SH-SY5Y (cell line): ENCODE measurements at regions not wholly inside any gene's neighbourhood (a gene's known extent, or its start where the extent isn't known, plus 50 kb on each side); places are given as distances from the start of the nearest gene placed in this dataset.

Experiments used
- GATA2 ChIP-seq: IDR thresholded peaks from 2 replicates; pipeline ENCODE4 v1.6.1; 2011; ENCODE audit warnings: mild to moderate bottlenecking, low read depth, low read length
- GATA3 ChIP-seq: IDR thresholded peaks from 2 replicates; pipeline ENCODE4 v1.6.1; 2011; ENCODE audit warnings: low read depth, mild to moderate bottlenecking, low read length, moderate library complexity

DNA sequence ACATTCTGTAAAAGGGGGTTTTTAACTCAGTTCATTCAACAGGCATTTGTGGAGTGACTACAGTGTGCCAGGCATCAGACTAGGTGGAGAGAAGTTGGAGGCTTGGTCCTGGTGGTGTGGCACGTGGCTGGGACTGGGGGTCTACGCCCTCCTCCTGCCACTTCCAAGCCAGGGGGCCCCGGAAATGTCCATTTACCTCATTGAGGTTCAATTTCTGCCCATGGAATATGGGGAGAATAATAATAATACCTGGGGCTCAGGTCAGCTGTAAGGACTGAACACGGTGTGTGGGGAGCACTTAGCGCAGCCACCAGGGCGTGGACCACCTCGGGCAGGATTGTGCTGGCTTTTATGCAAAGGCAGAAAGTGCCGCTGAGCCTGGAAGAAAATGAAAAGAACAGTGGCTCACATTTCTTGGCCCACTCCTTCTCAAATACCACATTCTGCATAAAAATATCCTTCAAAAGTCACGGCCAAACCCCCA is 229.4 kb downstream of the ANKRD60 start:
- TF ChIP-seq GATA3 (no peak), GATA2 (no peak)

DNA sequence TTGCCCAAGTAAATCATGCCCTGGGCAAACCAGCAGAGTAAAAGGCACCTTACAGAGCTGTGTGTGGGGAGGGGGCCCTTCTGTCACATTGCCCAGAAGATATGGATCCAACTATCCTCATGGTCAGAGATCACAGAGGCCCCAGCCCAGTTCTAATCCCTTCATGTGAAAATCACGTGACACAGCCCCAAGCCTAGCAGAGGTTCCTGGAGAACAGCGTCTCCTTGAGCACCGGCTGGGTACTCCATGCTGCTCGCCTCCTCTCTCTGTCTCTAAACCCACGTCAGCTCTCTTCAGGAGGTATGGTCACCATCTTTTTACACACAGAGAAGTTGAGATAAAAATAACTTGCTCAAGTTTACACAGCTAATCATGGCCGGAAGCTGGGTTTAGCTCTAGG is 230.2 kb downstream of the ANKRD60 start:
- TF ChIP-seq GATA2 (no peak), GATA3 (no peak)

DNA sequence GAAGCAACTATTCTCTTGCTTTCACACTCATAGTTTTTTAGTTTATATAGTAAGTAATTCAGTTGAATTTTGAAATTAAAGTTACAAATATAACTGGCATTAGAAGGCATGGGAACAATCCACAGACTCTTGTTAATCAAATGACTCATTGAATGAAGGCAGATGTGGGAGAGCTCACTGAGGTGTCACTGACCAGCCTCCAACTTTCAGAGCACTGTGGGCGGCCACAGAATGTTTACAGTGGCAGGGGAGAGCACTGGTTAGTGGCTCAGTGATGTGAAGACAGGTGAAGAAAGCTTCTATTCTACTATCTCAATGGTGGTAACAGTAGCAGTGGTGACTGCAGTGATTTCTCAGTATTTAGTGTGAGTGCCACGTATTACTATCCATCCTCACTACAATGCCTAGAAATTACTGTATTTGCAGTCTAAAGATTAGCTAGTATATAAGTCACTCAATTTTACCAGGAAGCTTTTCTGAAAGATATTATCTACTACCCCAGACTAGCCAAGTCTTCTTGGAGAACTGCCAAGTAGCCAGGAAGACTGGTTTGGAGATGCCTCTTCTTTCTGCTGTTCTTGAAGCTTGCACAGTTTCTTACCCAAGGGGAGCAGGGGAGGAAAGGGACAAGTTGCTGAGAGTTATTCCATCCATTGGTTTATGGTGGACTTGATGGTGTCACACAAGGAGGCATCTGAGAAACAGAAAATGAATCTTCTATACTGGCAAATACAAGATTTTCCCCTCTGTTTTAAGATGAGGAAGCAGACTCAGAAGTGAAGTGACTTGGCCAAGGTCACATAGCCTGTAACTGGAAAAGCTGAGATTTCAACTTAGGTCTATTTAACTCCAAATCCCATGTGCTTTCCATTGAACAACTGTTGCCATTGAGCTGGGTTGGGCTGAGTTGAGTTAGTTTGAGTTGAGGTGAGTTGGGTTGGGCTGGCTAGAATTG is 231.2 kb downstream of the ANKRD60 start:
- TF ChIP-seq GATA3 (no peak), GATA2 (no peak)

DNA sequence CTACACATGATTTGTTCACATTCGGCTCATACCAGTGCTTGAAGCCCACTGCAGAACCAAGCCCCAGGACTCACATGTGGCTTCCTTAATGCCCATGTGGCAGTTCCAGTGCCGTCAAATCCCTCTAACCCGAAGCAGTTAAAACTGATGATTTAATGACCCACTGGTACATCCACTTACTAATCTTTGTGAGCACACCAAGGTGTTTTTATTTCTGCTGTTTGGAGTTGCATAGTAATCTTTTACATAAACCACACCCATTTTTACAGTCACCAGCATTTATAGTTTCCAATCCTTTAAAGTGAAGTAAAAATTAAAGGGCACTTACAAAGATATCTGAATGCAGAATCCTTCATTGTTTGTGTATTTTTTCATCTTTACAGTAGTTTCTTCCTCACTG is 232.0 kb downstream of the ANKRD60 start:
- TF ChIP-seq GATA2 = no peak
- TF ChIP-seq GATA3 = no peak

DNA sequence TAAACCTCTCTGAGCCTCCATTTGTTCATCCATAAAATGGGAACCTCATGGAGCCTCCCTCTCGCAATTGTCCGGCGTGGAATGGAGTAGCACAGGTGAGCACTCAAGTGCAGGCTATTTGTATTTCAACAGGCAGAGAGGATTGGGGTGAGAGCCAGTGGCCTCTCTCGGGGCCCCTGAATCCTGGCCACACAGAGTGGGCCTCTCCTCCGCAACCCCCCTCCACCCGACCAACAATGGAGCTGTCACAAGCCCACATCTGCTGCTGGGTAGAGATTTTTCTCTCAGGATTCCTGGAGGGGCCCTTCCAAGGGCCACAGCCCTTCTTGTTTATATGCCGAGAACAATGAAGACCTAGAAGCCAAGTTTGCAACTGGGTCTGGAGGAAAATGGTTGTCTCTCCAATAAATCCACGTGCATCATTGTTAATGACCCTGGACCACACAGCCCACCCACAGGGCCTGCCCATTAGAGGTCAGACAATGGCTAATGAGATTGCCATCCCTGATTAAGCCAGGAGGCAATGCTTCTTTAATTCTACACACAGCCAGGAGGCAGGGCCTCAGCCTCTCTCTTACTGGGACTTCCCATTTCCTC is 233.0 kb downstream of the ANKRD60 start:
- TF ChIP-seq GATA2 = no peak
- TF ChIP-seq GATA3 = no peak

DNA sequence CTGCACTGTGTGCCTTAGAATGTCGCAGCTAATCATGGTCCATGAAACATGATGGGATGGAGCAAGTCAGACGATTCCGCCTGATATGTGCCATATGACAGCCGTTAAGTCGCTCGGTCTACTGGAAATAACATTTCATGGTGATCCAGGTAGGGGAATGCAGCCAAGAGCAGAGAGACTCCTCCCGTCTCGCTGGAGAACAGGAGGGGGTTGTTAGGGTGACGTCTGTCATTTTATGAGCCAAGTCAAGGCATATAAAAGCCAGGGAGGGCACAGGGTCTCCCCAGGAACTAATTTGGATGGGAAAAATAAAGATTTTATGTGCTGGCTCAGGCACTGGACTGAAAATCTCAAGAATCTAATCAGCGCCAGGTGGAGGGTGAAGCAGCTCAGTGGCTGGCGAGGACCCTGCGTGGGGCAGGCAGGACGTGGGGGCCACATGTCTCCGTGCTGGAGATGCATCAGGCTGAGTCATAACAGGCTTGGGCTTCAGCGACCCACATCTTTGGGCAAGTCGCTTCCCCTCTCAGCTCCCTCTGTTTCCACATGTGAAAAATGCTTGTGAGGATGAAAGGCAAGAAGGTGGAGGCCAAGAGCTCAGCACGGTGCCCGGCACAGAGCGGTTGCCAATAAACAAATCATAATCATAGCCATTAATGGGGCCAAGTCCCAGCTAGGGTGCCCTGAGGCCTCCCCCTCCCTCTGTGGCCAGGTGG is 234.6 kb downstream of the ANKRD60 start:
- TF ChIP-seq GATA3 (no peak), GATA2 (no peak)

DNA sequence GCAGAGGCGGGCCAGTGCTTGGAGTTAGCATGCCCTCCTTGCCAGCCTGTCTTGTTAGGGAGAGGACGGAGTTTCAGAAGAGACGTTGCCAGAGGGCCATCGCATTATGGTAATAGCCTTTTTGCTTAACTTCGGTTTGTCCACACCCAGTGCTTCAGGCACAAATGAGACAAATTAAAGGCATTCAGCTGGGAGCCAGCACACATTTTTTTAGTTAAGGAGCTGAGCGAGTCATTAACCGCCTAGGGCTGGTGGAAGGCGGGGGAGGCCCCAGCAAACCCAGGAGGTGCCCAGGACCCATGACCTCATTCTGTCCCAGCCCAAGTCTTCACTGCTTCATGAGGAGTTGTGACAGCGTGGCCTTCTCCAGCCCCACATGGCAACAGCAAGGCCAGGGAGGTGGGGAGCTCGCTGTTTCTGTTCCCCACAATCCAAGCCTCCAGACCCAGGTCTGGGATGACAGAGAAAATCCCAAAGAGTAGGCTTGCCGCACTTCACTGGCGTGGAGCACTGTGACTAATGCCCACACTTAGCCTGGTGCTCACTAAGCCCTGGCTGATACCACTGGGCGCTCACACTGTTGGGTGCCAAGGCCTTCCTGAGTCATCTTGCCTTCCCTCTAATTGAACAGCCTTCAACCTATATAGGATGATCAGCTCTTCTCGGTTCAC is 237.1 kb downstream of the ANKRD60 start:
- no peak for TF ChIP-seq GATA2
- TF ChIP-seq GATA3 = no peak

DNA sequence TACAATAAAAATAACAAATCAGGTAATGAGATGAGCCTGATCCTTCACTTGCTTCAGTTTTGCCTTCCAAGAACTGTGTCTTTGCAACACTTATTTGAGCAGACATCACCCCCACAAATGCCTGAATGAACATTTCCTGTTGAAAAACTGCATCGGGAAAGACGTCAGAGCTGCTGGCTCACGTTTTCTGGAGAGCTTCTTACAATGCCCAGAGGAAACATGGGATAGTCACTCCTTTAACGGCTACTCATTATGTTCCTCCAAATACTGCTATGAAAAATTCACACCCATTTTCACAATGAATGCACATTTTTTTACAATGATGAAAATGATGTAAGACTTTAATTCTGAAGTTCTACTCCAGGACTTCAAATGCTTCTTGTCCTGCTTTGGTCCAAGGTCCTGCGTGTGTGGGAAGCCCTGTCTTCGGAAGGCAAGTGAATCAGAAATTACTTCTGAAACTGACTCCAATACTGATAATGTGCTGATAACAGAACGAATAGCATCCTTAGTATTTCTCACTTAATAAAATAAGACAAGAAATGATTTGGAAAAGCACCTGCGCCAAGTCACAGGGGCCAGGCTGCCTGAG is 238.0 kb downstream of the ANKRD60 start:
- no peak for TF ChIP-seq GATA2
- no peak for TF ChIP-seq GATA3

DNA sequence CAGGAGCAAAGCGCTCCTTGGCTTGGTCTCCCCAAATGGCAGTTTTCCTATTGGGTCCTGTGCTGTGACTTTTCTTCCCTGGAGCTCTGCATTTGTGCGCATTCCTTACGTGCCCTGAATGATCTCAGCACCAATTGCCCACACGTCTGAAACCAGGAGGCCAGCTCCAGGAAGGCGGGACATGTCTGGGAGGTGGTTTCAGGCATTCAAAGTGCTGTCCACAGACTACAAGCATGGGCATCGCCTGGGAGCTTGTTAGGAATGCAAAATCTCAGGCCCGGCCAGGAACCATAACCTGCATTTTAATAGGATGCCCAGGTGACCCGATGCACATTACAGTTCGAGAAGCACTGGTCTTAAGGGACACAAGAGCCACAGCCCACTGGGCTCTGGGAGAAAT is 239.6 kb downstream of the ANKRD60 start:
- TF ChIP-seq GATA3 = no peak
- TF ChIP-seq GATA2 = no peak

DNA sequence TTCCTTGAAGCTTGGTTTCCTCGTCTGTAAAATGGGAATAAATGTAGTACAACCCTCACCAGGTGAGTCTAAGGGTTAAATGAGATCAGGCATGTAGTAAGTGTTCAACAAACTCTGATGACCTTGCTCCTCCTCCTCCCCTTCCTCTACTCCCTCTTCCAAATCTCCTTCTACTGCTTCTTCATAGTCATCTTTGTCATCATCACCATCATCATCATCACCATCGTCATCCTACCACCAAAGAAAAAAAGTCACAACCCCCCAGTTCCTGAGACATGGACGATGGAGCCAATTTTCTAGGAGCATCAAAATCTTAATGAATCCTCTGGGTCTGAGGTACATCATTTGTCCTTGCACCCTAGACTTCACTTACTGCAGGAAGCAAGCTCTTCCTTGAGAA is 240.0 kb downstream of the ANKRD60 start:
- TF ChIP-seq GATA2 (no peak), GATA3 (no peak)

DNA sequence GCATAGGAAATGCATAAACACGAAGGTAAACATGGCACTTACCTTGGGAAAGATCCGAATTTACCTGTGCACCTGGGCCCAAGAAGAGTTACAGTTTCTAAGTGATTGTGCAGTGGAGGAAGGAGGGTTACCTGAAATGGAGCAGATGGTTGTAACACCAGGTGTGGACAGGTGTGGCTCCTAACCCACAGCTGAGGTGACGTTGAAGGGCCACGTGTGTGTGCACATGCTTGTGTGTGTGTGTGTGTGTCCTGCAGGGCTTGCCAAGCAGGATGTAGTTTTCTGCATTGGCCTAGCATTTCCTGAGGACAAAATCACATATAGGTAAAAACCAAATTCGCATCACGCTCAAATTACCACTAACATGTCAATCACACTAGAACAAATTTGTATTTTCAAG is 240.8 kb downstream of the ANKRD60 start:
- TF ChIP-seq GATA2 = no peak

DNA sequence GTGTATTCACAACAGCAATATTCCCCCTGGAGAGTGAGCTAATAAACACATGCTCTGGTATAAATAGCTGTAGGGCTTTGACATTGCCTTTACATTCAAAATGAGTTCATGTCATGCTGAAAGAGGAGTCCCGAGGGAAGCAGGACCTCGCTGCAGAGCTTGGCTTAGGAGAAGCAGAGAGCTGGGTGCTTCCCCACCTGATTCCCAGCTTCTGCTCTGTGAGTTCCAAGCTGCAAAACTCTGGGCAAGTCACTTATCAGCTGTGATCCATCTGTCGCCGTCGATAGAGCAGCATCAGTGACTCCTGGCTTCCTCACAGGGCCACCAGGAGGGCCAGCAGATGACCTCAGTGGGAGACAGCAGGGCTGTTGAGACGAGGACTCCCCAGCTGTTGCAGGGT is 241.8 kb downstream of the ANKRD60 start:
- TF ChIP-seq GATA2 = no peak
- no peak for TF ChIP-seq GATA3

DNA sequence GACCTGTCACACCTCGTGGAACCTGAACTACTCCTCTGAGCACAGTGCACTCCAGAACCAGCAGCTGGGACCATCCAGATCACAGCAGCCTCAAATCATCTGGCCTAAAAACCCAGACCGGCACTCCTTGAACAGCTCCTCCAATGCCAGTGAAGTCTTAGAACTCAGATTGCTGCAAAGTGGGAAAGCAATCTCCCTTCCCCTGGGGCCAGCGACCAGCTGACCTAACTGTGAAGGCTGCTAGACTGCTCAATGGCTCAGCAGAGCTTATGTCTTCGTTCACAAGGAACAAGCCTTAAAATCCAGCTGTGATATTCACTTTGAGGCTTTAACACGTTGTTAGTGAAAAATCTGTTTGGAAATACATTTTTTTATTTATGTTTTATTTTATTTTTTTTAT is 243.2 kb downstream of the ANKRD60 start:
- TF ChIP-seq GATA2 (no peak), GATA3 (no peak)

DNA sequence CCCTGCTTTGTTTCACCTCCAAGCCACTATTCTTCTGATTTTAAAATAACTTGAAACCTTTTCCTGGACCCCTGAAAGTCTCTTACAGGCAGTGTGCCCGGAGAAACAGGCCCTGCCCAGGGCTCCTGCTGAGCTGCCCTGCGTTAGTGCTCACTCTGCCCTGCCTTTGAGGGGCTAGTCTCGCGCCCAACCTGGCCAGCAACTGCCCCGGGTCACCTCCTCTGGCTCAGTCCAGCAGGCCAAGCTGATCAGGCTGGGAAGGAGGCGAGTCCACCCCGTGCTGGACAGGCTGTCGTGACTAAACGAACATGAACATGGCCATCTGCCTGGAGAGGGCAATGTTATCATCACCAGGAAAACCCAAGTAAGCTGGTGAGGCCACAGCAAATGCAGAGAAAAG is 245.4 kb downstream of the ANKRD60 start:
- TF ChIP-seq GATA2 = no peak
- TF ChIP-seq GATA3 = no peak

DNA sequence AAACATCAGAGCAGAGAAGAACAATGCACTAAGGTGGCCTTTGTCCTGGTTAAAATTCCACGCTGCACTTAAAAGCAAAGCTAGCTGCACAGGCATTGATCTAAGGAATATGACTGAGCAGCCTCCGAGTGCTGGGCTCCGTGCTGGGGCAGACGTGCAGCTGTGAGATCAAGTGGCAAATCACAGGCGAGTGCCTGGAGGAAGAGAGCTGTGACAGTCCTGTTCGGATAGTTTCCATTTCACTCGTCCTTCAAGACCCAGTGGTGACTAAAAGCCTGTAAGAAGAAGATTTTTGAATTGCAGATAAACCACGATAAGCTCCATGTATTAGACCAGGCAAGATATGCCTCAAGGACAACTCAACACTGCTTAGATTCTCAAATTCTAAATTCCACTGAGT is 247.9 kb downstream of the ANKRD60 start:
- TF ChIP-seq GATA2 = no peak
- TF ChIP-seq GATA3 = no peak
